HG03558 (cell line): ENCODE measurements at regions not wholly inside any gene's neighbourhood (a gene's known extent, or its start where the extent isn't known, plus 50 kb on each side); places are given as distances from the start of the nearest gene placed in this dataset.
"Not testable (repeated sequence)": the region's sequence is repeated elsewhere in the genome, so short reads cannot be mapped to it uniquely, and the experiment has no call there.

Experiments used
- ATAC-seq: cut with Tn5 transposase; IDR thresholded peaks from one replicate; pipeline ENCODE4 v1.9.1; 2021; ENCODE audit warnings: moderate number of reproducible peaks; ENCODE audit not compliant: unreplicated experiment; ENCODE audit errors: extremely low read depth

- no peak for ATAC-seq
Observed at GRCh38 chr1:239128541-239128940, 257.8 kb upstream of the CHRM3 start.

DNA sequence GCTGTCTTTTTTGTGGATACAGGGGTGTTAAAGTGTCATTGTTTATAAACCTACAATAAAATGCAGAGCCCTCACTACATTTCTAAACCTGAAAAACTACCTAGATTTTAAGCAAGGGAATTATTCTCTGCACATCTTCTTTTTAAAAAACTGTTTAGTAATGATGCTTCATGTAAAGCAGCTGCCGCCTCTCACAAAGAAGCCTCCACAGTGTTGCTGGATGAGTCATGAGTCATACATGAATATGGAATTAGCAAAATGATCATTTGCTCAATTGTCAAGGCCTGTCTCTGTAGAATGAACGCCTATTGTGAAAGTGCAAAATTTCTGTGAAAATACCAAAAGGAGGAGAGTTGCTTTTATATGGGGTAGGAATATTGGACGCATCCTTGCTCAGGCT, 259.5 kb upstream of the CHRM3 start:
- no peak for ATAC-seq

DNA sequence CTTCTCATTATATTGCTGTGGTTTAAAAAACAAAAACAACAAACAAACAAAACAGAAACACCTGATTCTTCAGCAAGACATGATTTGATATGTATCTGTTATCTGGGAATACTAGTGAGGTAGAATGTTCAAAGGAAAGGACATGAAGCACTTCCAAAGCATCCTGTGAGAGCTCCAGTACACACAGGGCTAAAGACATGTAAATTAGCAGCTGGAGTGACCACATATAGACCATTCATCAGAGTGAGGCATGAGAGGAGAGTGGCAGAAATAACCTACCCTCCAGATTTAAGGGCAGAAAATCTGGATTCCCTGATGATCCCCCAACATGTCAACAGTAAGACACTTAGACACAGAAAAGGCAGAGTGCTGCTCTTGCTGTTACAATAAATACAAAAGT, 260.5 kb upstream of the CHRM3 start:
- ATAC-seq = no peak

DNA sequence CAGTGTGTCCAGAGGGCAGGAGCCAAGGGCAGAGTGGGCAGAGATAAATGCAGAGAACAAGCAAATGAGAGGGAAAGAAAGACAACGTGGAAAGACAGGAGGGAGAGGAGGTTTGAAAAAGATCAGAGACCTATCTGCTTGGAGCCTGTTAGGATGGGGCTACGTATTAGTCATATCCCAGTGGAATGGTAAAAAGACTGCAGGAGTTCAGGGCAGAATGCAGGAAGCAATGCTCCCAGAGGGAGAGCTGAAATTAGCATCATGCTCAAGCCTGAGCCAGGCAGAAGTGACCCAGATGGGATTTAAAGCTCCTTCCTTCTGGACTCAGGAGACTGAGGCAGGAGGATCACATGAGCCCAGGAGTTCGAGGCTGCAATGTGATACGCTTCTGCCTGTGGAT, 261.3 kb upstream of the CHRM3 start:
- ATAC-seq = no peak

- ATAC-seq = no peak
Observed at GRCh38 chr1:239123260-239123659, 263.1 kb upstream of the CHRM3 start.

- no peak for ATAC-seq
Observed at GRCh38 chr1:239112101-239112935, 274.1 kb upstream of the CHRM3 start.

GRCh38 chr1:239107676-239108075, 278.7 kb upstream of the CHRM3 start:
- ATAC-seq = no peak

DNA sequence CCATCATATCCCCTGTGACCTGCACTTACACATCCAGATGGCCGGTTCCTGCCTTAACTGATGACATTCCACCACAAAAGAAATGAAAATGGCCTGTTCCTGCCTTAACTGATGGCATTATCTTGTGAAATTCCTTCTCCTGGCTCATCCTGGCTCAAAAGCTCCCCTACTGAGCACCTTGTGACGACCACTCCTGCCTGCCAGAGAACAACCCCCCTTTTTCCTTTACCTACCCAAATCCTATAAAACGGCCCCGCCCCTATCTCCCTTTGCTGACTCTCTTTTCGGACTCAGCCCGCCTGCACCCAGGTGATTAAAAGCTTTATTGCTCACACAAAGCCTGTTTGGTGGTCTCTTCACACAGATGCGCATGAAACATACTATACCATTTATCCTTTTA, 279.7 kb upstream of the CHRM3 start:
- not testable (repeated sequence) for ATAC-seq

GRCh38 chr1:239098400-239099037, 287.8 kb upstream of the CHRM3 start:
- no peak for ATAC-seq

DNA sequence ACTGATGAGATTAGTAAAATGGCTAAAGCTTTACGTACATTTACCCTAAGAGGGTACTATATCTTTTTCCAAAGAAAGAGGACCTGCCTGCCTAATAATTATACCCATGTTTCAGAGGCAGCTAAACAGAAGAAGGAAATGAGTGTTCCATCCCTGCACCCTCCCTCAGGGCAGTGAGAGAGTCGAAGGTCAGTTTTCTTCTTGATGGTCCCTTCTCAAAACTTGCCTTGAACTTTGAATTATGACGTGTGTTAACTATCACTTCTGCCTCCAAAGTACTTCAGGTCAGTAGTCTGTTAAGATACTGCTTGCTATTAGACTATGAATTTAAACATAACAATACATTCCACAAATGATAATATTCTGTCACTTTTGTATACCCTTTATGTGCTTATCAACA, 294.8 kb upstream of the CHRM3 start:
- no peak for ATAC-seq

DNA sequence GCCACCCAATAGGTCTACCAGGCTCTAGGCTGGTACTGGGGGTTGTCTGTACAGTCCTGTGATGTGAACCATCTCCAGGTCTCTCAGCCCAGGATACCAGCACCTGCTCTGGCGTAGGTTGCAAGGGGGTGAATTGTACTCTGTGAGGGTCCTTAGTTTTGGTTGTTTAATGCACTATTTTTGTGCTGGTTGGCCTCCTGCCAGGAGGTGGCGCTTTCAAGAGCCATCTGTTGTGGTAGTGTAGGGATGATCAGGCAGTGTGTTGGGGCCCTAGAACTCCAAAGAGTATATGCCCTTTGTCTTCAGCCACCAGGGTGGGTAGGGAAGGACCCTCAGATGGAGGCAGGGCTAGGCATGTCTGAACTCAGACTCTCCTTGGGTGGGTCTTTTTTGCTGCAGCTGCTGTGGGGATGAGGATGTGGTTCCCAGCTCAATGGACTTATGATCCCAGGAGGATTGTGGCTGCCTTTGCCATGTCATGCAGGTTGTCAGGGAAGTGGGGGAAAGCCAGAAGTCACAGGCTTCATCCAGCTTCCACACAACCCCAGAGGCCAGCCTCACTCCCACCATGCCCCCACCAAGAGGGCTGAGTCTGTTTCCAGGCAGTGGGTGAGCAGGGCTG, 301.8 kb upstream of the CHRM3 start:
- ATAC-seq = no peak

DNA sequence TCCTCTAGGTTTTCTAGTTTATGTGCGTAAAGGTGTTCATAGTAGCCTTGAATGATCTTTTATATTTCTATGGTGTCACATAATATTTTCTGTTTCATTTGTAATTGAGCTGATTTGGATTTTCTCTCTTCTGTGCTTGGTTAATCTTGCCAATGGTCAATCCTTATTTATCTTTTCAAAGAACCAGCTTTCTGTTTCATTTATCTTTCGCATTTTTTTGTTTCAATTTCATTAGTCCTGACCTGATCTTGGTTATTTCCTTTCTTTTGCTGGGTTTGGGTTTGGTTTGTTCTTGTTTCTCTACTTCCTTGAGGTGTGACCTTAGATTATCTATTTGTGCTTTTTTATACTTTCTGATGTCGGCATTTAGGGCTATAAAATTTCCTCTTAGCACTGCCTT, 304.4 kb upstream of the CHRM3 start:
- not testable (repeated sequence) for ATAC-seq

DNA sequence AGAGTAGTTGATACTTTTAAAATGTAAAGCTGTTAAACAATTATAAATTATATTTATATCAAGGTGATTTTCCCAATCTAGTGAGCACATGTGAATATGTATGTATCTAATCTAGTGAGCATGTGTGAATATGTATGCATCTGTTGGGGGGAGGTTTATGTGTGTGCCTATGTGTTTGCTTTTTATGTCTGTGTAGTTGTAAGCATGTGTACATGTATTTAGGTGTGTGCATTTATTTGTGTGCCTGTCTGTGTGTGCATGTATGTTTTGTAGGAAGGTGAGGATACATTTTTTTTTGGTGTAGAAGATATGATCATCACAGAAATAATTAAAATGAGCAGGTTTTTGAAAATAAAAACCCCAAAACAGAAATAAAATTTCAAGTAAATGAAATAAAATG, 318.9 kb upstream of the CHRM3 start:
- no peak for ATAC-seq

GRCh38 chr1:239067058-239067457, 319.3 kb upstream of the CHRM3 start:
- ATAC-seq = no peak

- no peak for ATAC-seq
Observed at GRCh38 chr1:239061770-239062169, 324.6 kb upstream of the CHRM3 start.

DNA sequence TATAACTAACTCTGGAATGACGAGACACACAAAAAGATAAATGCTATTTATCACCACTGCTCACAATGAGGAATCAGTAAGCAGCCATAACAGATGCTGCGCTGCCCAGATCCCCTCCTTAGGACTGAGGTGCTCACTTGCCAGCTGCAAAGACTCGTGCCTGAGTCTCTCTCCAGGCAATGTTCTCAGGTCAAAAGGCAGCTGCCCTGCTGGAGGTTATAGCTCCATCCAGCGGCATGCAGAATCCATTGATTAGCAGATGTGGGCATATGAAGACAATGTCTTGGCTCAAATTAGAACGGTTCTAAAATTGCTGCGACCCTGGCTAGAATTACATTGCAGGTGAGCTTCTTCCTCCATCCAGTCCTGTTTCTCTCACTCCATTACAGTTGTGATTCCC, 328.2 kb upstream of the CHRM3 start:
- no peak for ATAC-seq

GRCh38 chr1:239056940-239057339, 329.4 kb upstream of the CHRM3 start:
- no peak for ATAC-seq

DNA sequence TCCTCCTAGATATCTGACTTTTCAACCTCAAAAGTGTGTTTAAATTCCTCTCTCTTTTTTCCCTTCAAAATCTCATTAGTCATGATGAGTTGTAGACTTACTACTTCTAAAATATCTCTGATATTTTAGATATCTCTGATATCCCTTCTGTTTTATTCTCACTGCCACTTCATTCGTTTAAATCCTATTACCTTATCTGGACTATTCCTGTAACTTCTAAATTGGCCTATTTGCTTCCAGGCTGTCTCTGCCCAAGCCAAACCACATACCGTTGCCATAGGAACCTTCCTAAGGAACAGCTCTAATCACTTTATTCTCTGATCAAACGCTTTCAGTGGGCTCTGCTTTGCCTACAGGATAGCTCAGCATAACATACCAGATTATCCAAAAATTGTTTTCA, 333.1 kb upstream of the CHRM3 start:
- ATAC-seq = no peak

DNA sequence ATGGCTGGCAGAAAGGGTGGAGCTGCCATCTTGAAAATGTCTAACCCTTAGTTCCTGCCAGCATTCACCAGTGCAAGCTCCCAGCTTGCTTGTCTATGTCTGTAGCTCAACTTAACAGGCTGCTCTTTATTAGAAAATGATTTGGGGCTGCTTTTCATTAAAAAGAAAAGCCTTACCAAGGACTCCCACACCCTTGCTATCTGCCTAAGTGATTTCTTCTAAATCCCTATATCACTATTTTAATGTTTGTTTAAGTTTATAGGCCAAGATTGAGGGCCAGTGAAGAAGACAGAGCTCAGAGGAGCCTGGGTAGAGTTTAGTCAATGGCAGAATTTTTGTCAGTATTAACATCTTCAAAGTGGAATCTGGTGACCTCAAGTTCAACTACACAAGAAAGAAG, 336.8 kb upstream of the CHRM3 start:
- ATAC-seq = no peak

GRCh38 chr1:239044829-239045228, 341.5 kb upstream of the CHRM3 start:
- ATAC-seq = no peak

DNA sequence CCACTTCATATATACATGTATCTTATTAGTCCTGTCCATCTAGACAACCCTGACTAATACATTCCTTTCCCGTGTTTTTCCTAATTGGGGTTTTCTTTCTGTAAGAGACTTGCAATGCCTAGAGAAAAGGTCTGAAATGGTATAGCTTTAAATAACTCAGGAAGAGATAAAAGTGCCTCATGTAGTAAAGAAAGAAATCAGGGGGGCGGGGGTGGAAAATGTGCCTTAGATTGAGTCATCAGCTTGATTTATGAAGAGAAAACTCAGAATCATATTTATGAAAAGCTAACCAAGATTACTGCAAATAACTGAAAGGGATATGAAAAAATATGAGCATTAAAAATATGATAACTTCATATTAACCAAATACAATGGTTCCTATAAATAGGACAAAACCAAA, 345.8 kb upstream of the CHRM3 start:
- no peak for ATAC-seq

- no peak for ATAC-seq
Observed at GRCh38 chr1:239031310-239031709, 355.1 kb upstream of the CHRM3 start.
